Tibial nerve (tissue), 3 donors: ENCODE measurements at regions not wholly inside any gene's neighbourhood (a gene's known extent, or its start where the extent isn't known, plus 50 kb on each side); places are given as distances from the start of the nearest gene placed in this dataset.
"Not testable (repeated sequence)": the region's sequence is repeated elsewhere in the genome, so short reads cannot be mapped to it uniquely, and the experiment has no call there.

ENCODE experiments used
- POLR2A ChIP-seq, 2 donors: fragments of 450-650 bp; IDR thresholded peaks; one replicate each; pipeline ENCODE4 v1.6.1; 2017; ENCODE audit warnings: antibody characterized with exemption in 2 of 2, mild to moderate bottlenecking in 2 of 2, moderate library complexity in 2 of 2
- TF ChIP-seq, protein P1 (sequence below), 5 experiments: fragments of 200-600 bp in 3 of 5; fragments of 450-650 bp in 2 of 5; sonication (generic) in 3 of 5; IDR thresholded peaks; one replicate each; pipeline ENCODE4 v1.5.1; 2016 to 2019; ENCODE audit warnings: antibody characterized with exemption in 5 of 5, mild to moderate bottlenecking in 3 of 5, moderate library complexity in 2 of 5

DNA sequence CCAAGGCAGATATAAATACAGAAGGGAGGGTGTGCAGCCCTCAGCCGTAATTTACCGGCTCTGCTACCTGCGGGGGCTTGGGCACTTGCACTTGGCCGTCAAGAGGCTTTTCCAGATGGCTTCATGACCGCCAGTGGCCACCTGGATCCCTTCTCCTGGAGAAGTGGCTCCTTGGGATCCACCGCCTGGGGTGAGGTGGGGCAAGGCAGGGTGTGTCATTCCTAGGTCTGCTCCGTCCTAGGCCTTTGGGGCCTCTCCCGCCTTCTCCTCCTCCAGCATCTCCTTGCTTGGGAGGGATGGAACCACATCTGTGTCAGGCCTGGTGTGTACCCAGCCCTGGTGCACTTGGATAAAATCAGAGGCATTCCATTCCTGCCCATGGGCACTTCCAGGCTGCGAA, 80.8 kb upstream of the GOLGA6L4 start:
- TF ChIP-seq, protein P1, sequence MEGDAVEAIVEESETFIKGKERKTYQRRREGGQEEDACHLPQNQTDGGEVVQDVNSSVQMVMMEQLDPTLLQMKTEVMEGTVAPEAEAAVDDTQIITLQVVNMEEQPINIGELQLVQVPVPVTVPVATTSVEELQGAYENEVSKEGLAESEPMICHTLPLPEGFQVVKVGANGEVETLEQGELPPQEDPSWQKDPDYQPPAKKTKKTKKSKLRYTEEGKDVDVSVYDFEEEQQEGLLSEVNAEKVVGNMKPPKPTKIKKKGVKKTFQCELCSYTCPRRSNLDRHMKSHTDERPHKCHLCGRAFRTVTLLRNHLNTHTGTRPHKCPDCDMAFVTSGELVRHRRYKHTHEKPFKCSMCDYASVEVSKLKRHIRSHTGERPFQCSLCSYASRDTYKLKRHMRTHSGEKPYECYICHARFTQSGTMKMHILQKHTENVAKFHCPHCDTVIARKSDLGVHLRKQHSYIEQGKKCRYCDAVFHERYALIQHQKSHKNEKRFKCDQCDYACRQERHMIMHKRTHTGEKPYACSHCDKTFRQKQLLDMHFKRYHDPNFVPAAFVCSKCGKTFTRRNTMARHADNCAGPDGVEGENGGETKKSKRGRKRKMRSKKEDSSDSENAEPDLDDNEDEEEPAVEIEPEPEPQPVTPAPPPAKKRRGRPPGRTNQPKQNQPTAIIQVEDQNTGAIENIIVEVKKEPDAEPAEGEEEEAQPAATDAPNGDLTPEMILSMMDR (IDR thresholded peaks at IDR 0.05) = not testable (repeated sequence)
- not testable (repeated sequence) for TF ChIP-seq POLR2A (IDR thresholded peaks at IDR 0.05)
